SJCRH30 (cell line): ENCODE measurements at regions not wholly inside any gene's neighbourhood (a gene's known extent, or its start where the extent isn't known, plus 50 kb on each side); places are given as distances from the start of the nearest gene placed in this dataset.

ENCODE experiments used
- DNase-seq, 2 experiments: peaks; one replicate each; pipeline ENCODE4 v3.0.0-alpha.2; 2015 to 2020
- H3K27ac ChIP-seq: fragments of 250-450 bp; sonication (Bioruptor Pico); 2 replicates; pipeline ENCODE4 v1.5.1; 2020; ENCODE audit warnings: mild to moderate bottlenecking, moderate library complexity
- H3K27me3 ChIP-seq: fragments of 250-450 bp; sonication (Bioruptor Pico); 2 replicates; pipeline ENCODE4 v1.5.1; 2020; ENCODE audit warnings: mild to moderate bottlenecking, moderate library complexity
- H3K36me3 ChIP-seq: fragments of 250-450 bp; sonication (Bioruptor Pico); 2 replicates; pipeline ENCODE4 v1.5.1; 2020; ENCODE audit warnings: mild to moderate bottlenecking, moderate library complexity
- H3K4me1 ChIP-seq: fragments of 250-450 bp; sonication (Bioruptor Pico); 2 replicates; pipeline ENCODE4 v1.5.1; 2020; ENCODE audit warnings: mild to moderate bottlenecking, moderate library complexity
- H3K4me3 ChIP-seq: fragments of 250-450 bp; sonication (Bioruptor Pico); 2 replicates; pipeline ENCODE4 v1.5.1; 2020; ENCODE audit warnings: mild to moderate bottlenecking, moderate library complexity
- H3K9me3 ChIP-seq: fragments of 250-450 bp; sonication (Bioruptor Pico); replicated peaks from 2 replicates; pipeline ENCODE4 v1.5.1; 2020; ENCODE audit warnings: mild to moderate bottlenecking, moderate library complexity

- Histone ChIP-seq H3K4me1 (no peaks in the 10 kb centered on the region), H3K27ac (no peak overlapping the region), H3K4me3 (no peak overlapping the region), H3K27me3 (no peaks in the 10 kb centered on the region), H3K36me3 (no peaks in the 10 kb centered on the region), H3K9me3 (no peaks in the 10 kb centered on the region)
- no peak for DNase-seq
Measured at GRCh38 chr20:40604416-40604815, 84.6 kb downstream of the MAFB start.

DNA sequence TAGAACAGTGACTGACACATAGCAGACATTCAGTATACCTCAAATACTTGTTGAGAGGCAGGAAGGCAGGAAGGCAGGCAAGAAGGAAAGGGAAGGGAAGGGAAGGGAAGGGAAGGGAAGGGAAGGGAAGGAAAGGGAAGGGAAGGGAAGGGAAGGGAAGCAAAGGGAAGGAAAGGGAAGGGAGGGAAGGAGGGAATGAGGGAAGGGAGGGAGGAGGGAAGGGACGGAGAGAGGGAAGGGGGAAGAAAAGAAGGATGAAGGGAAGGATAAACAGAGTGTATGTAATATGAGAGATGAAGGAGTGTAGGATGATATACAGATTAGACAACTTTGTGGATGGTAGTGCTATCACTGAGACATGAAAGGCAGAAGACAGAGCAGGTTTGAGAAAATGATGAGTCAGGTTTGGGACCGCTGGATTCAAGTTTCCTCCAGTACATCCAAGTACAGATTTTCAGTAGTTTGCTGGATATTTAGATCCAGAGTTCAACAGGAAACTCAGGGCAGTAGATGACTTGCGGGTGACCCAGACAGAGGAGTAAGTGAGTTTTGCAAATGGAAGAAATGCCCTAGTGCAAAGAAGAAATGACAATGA is 85.9 kb downstream of the MAFB start:
- DNase-seq, result no peak
- Histone ChIP-seq H3K27me3 (no peaks in the 10 kb centered on the region), H3K27ac (no peak overlapping the region), H3K4me3 (no peak overlapping the region), H3K36me3 (no peaks in the 10 kb centered on the region), H3K4me1 (no peaks in the 10 kb centered on the region), H3K9me3 (no peaks in the 10 kb centered on the region)

- Histone ChIP-seq H3K9me3 (no peaks in the 10 kb centered on the region), H3K36me3 (no peaks in the 10 kb centered on the region), H3K27ac (no peak overlapping the region), H3K27me3 (no peaks in the 10 kb centered on the region), H3K4me3 (no peak overlapping the region), H3K4me1 (no peaks in the 10 kb centered on the region)
- no peak for DNase-seq
Measured at GRCh38 chr20:40602381-40602780, 86.7 kb downstream of the MAFB start.

DNA sequence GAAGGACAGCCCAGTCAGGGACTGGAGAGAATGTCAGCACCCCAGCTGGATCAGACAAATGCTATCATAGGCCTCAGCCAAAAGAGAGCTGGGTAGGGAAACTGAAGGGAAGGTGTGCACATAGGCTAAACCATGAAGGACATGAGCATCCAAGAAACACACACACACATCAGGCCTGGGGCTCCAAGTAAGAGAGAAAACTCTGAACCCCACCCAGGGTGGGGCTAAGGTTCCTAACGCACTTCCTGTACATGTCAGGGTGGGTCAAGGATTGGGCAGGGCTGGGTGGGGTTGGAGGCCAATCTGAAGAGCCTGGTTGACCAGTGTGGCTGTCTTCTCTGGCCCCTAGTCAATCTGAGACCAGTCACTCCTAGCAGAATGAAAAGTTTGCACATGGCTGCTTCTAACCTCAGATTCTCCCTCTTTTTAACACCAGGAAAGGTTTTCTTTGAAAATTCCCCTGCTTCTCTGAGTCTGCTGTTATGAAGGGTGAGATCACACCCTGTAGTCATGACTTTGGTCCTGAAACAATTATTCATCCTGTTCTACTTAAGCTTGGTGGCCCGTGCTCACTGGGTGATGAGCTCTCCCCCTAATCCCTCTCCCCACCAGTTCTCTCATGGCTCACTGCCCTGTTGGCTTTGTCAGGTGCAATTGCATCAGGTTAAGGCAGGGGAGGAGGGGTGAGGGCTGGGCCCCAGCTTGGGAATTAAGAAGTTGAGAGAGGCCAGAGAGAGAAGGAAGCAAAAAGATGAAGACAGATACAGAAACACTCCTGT is 88.4 kb downstream of the MAFB start:
- H3K36me3 ChIP-seq, result no peaks in the 10 kb centered on the region
- H3K4me1 ChIP-seq, result no peaks in the 10 kb centered on the region
- no peak overlapping the region for H3K4me3 ChIP-seq
- H3K27me3 ChIP-seq, result no peaks in the 10 kb centered on the region
- DNase-seq, result no peak
- no peaks in the 10 kb centered on the region for H3K9me3 ChIP-seq
- H3K27ac ChIP-seq, result no peak overlapping the region

- Histone ChIP-seq H3K9me3 (no peaks in the 10 kb centered on the region), H3K4me1 (no peaks in the 10 kb centered on the region), H3K4me3 (no peak overlapping the region), H3K36me3 (no peaks in the 10 kb centered on the region), H3K27ac (no peak overlapping the region), H3K27me3 (no peaks in the 10 kb centered on the region)
- DNase-seq, result no peak
Measured at GRCh38 chr20:40599987-40600386, 89.0 kb downstream of the MAFB start.

DNA sequence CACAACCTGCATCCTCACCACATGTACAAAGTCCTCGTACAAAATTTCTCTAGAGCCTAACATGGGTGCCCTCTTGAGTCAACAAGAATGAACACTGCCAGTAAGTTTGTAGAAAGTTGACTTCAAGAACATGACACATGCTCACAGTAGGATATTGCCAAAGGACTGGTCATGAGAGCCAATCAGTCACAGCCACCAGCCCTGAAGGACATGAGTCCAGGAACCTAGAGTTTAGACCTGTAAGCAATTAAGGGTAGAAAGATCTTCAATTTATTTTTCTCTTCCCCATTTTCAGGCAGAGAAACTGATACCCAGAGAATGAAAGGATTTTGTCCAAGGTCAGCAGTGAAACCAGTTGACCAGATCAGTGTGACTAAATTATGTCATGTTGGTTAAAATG is 96.1 kb downstream of the MAFB start:
- no peak overlapping the region for H3K27ac ChIP-seq
- H3K36me3 ChIP-seq, result no peaks in the 10 kb centered on the region
- no peaks in the 10 kb centered on the region for H3K9me3 ChIP-seq
- no peaks in the 10 kb centered on the region for H3K4me1 ChIP-seq
- DNase-seq, result no peak
- H3K27me3 ChIP-seq, result no peaks in the 10 kb centered on the region
- no peak overlapping the region for H3K4me3 ChIP-seq

DNA sequence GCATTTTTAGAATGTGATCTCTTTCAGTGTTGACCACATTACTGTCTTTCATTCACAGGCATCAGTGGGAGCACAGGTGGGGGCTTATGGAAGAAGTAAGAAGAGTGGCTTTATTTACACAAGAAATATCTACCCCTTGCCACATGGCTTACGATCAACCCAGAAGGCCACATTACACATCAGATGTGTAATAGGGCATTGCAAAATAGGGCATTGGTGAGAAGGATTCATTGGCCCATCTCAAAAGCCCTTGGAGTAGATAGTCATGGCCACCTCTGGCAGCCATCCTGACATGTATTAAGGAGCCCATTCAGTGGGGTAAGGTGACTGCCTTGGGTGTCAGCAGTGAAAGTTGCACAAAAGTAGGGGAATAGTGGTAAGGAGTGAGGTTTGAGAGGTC is 97.5 kb downstream of the MAFB start:
- Histone ChIP-seq H3K27ac (no peak overlapping the region), H3K4me1 (no peaks in the 10 kb centered on the region), H3K9me3 (no peaks in the 10 kb centered on the region), H3K36me3 (no peaks in the 10 kb centered on the region), H3K27me3 (no peaks in the 10 kb centered on the region), H3K4me3 (no peak overlapping the region)
- no peak for DNase-seq

DNA sequence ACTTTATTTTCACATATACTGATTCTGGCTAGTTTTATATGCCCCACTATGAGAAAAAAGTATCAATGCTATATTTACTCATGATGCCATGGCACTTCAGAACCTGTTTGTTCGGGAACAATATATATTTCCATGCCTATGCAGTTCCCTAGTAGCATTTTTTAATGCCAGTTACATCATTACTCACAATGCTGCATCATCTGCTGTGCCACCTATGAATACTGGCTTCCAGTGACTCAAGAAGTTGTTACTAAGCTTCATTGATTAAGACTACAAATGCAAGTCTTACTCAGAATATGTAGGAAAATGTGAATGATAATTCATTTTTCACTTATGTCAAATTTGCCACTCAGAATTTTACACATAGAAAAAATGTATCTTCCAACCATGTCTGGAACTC is 97.9 kb downstream of the MAFB start:
- Histone ChIP-seq H3K27ac (no peak overlapping the region), H3K27me3 (no peaks in the 10 kb centered on the region), H3K4me1 (no peaks in the 10 kb centered on the region), H3K36me3 (no peaks in the 10 kb centered on the region), H3K4me3 (no peak overlapping the region), H3K9me3 (no peaks in the 10 kb centered on the region)
- no peak for DNase-seq

DNA sequence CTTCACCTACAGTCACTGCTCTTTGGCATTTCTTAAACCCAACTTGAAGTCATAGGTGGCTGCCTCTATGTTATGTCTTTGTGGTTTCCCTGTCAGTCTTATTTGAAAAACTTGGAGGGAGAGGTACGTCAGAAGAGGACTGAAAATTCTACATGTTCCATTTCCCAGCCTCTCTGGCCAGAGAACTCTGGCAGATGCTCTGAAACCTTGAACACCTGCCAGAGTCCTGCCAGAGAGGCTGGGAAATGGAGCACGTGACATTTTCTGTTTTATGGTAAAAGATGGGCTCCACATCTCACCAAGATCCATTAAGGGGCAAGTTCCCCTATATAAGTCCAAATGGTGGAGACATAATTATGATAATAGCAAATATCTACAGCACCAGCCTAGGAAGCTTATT is 99.5 kb downstream of the MAFB start:
- no peaks in the 10 kb centered on the region for H3K36me3 ChIP-seq
- H3K27me3 ChIP-seq, result no peaks in the 10 kb centered on the region
- no peaks in the 10 kb centered on the region for H3K4me1 ChIP-seq
- DNase-seq, result no peak
- no peaks in the 10 kb centered on the region for H3K9me3 ChIP-seq
- H3K27ac ChIP-seq, result no peak overlapping the region
- H3K4me3 ChIP-seq, result no peak overlapping the region

DNA sequence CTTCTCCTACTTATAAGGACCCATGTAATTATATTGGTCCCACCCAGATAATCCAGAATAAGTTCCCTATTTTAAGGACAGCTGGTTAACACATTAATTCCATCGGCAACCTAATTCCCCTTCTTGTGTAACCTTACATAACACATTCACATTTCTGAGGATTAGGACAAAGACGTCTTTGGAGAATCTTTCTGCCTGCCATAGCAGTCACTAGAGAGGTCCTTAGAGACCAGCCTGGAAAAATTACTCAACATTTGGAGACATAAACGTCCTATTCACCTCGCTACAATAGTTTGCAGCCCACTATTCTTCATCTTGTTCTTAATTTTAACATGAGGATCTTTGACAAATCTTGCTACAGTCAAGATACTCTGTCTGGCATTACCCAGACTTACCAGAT is 100.1 kb downstream of the MAFB start:
- Histone ChIP-seq H3K9me3 (no peaks in the 10 kb centered on the region), H3K36me3 (no peaks in the 10 kb centered on the region), H3K4me3 (no peak overlapping the region), H3K27ac (no peak overlapping the region), H3K27me3 (no peaks in the 10 kb centered on the region), H3K4me1 (no peaks in the 10 kb centered on the region)
- no peak for DNase-seq

DNA sequence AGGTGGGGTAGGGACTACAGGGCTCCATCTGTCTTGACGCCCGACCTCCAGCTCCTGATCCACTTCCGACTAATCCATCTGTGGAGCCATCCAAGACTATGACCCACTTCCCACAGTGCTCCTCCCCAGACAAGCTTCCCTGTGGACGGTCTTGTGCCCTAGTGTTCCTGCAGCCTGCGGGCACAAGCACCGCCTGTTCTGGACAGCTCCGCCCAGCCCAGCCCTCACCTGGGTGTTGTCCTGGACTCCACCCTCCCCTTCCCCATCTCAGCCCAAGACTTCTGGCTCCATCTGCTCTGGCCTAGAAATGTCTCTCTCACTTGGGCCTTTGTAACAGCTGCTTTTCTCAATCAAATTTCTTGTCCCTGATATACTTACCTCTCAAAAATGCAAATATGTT is 102.0 kb downstream of the MAFB start:
- H3K4me3 ChIP-seq, result no peak overlapping the region
- H3K27me3 ChIP-seq, result no peaks in the 10 kb centered on the region
- no peaks in the 10 kb centered on the region for H3K4me1 ChIP-seq
- no peaks in the 10 kb centered on the region for H3K9me3 ChIP-seq
- DNase-seq, result no peak
- no peaks in the 10 kb centered on the region for H3K36me3 ChIP-seq
- H3K27ac ChIP-seq, result no peak overlapping the region

DNA sequence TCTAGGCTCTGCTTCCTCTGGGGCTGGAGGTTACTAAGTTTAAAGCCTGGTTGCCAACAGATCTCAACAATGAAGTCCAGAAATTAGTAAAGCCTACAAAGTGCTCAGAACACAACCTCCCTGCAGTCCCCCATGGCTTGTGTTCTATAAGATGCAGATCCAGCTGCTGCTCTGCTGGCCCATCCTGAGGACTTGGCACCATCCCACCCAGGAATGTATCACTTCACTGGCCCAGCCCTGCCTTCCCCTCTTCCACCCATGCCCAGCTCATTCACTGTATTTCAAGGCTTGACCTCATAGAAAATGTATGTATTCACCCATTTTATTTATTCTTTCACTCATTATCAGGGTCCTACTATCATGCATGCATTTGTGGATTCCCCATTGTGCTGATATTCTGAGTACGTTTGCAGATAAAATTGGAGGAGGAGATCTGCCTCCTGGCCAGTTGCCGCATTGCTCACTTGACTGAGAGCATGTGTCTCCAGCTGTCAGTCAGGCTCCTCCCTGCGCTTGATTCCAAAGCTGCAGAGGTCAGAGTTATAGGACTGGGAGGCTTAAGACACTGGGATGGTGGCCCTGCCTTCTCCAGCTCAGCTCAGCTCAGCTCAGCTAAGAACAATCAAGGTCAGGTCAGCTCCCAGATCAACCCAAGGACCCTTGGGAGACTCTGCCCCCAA is 104.8 kb downstream of the MAFB start:
- no peaks in the 10 kb centered on the region for H3K9me3 ChIP-seq
- H3K4me1 ChIP-seq, result no peaks in the 10 kb centered on the region
- no peak overlapping the region for H3K4me3 ChIP-seq
- no peaks in the 10 kb centered on the region for H3K36me3 ChIP-seq
- no peak for DNase-seq
- H3K27me3 ChIP-seq, result no peaks in the 10 kb centered on the region
- H3K27ac ChIP-seq, result no peak overlapping the region

DNA sequence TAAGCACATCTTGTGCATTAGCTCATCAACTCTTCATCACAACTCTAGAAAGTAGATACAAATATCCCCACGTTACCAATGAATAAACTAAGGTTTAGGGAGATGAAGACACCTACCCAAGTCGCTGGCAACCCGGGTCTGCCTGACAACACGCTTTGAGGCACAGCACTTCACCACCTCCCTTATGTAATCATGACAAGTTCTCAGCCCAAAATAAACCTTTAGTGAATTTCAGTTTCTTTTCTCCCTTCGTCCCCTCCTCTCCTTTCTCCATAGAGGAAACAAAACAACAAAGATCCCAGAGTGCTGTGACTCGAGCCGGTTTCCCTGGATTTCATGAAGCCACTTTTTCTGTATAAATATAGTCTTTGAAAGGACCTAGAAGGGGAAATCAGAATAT is 105.4 kb downstream of the MAFB start:
- Histone ChIP-seq H3K36me3 (no peaks in the 10 kb centered on the region), H3K4me1 (no peaks in the 10 kb centered on the region), H3K4me3 (no peak overlapping the region), H3K27ac (no peak overlapping the region), H3K9me3 (no peaks in the 10 kb centered on the region), H3K27me3 (no peaks in the 10 kb centered on the region)
- DNase-seq, result no peak

- H3K9me3 ChIP-seq, result no peaks in the 10 kb centered on the region
Measured at GRCh38 chr20:40583205-40583604, 105.8 kb downstream of the MAFB start.

GRCh38 chr20:40582531-40582930 is 106.5 kb downstream of the MAFB start:
- H3K27me3 ChIP-seq, result no peaks in the 10 kb centered on the region; the same call in 1 of the 2 replicates
- no peak overlapping the region for H3K4me3 ChIP-seq
- H3K36me3 ChIP-seq, result no peaks in the 10 kb centered on the region
- no peak for DNase-seq
- H3K4me1 ChIP-seq, result no peaks in the 10 kb centered on the region
- H3K9me3 ChIP-seq, result no peaks in the 10 kb centered on the region
- H3K27ac ChIP-seq, result no peak overlapping the region

More at GRCh38 chr20:40583205-40583604, 105.8 kb downstream of the MAFB start:
- no peaks in the 10 kb centered on the region for H3K4me1 ChIP-seq
- no peak for DNase-seq
- H3K27me3 ChIP-seq, result no peaks in the 10 kb centered on the region; the same call in 1 of the 2 replicates
- H3K4me3 ChIP-seq, result no peak overlapping the region
- H3K36me3 ChIP-seq, result no peaks in the 10 kb centered on the region
- no peak overlapping the region for H3K27ac ChIP-seq
